ENCODE measurements at regions not wholly inside any gene's neighbourhood (a gene's known extent, or its start where the extent isn't known, plus 50 kb on each side); places are given as distances from the start of the nearest gene placed in this dataset.

GRCh38 chrX:1062351-1062750 lies 150.1 kb downstream of the CRLF2 start (continued):
- TF ChIP-seq MGA (IDR thresholded peaks at IDR 0.05) (no peak), ZNF197 (CRISPR knock-in tag; IDR thresholded peaks at IDR 0.05; ENCODE audit: low read depth) (no peak), SIN3B (IDR thresholded peaks at IDR 0.05; ENCODE audit: low read depth) (no peak), CUX1 (CRISPR knock-in tag; IDR thresholded peaks at IDR 0.05) (no peak), CBFA2T2 (conservative IDR thresholded peaks at IDR 0.05) (no peak), MEF2D (tag; conservative IDR thresholded peaks at IDR 0.05; ENCODE audit: low read depth) (no peak)
